ENCODE measurements at regions not wholly inside any gene's neighbourhood (a gene's known extent, or its start where the extent isn't known, plus 50 kb on each side); places are given as distances from the start of the nearest gene placed in this dataset.

DNA sequence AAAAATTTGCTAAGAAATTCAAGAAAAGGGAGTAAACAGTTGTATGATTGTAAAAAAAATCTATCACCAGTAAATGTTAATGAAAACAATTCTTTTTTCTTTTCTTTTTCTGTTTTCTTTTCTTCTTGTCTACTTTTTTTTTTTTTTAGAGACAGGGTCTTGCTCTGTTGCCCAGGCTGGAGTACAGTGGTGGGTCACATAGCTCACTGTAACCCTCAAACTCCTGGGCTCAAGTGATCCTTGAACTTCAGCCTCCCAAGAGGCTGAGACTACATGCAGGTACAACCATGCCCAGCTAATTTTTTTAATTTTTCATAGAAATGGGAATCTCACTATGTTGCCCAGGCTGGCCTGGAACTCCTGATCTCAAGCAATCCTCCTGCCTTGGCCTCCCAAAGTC is 57.2 kb upstream of the SIAH1 start:
- no peak overlapping the region for H2AK9ac ChIP-seq (replicated peaks; ENCODE audit: low read depth, low read length, poor library complexity)
- no peak overlapping the region for H2AK5ac ChIP-seq (ENCODE audit: low read depth, low read length)
- no peak overlapping the region for H2BK120ac ChIP-seq (ENCODE audit: low read depth, low read length)
- no peaks in the 10 kb centered on the region for H3K36me3 ChIP-seq (ENCODE audit: control insufficient read depth, insufficient read depth, low read length)
- no peak overlapping the region for H3K23ac ChIP-seq (ENCODE audit: low read depth, low read length)
- H3K4me3 ChIP-seq (ENCODE audit: insufficient read depth, low read depth, low read length), result no peak overlapping the region
- intact Hi-C loops (cut with micrococcal nuclease) (no loop called here), in situ Hi-C loops (cut with MboI; ENCODE audit: low sequenced_read_pairs) (no loop called here), dilution Hi-C loops (cut with HindIII; ENCODE audit: low sequenced_read_pairs, unreplicated experiment) (no loop called here)
- H2BK15ac ChIP-seq (ENCODE audit: low read depth, low read length), result no peak overlapping the region
- no peak overlapping the region for H4K91ac ChIP-seq (ENCODE audit: insufficient read depth, low read depth, low read length)
- no peak overlapping the region for H2BK5ac ChIP-seq (ENCODE audit: low read depth, low read length, poor library complexity, severe bottlenecking)
- no peak overlapping the region for H3K9ac ChIP-seq (ENCODE audit: low read depth, low read length)
- ATAC-seq (ENCODE audit: low read depth) (no peak), DNase-seq (no peak)
- BruUV-seq (replicated peaks), result no TSS peak
- CTCF ChIA-PET, result no interaction called here
- no peak overlapping the region for H3K56ac ChIP-seq (ENCODE audit: extremely low read depth, insufficient read depth, low read length)
- no peaks in the 10 kb centered on the region for H3K9me3 ChIP-seq (ENCODE audit: control insufficient read depth, insufficient read depth, low read length)
- H3K9me1 ChIP-seq (ENCODE audit: insufficient read depth, low read length), result peaks cover 5% of the 10 kb centered on the region; the same call in 1 of the 2 replicates
- H3K4me1 ChIP-seq (ENCODE audit: control insufficient read depth, insufficient read depth, low read length), result peaks cover 6% of the 10 kb centered on the region
- no peak overlapping the region for H3K4ac ChIP-seq (ENCODE audit: low read depth, low read length)
- H3K27me3 ChIP-seq (ENCODE audit: control insufficient read depth, insufficient read depth, low read length), result no peaks in the 10 kb centered on the region
- H2AFZ ChIP-seq (replicated peaks; ENCODE audit: low read length, poor library complexity), result no peak overlapping the region
- no peaks in the 10 kb centered on the region for H4K20me1 ChIP-seq (ENCODE audit: insufficient read depth, low read length)
- no peaks in the 10 kb centered on the region; a peak in 1 of 4 replicates for H3K79me1 ChIP-seq (ENCODE audit: low read depth in 1 of 2, low read length in 2 of 2)
- no peak overlapping the region for H4K8ac ChIP-seq (ENCODE audit: low read depth in 2 of 2, low read length in 2 of 2)
- H3K27ac ChIP-seq (ENCODE audit: insufficient read depth, low read length), result no peak overlapping the region
- no peak overlapping the region for H3K18ac ChIP-seq (ENCODE audit: low read depth, low read length)
- TF ChIP-seq CTCF (conservative IDR thresholded peaks at IDR 0.05; ENCODE audit: low read depth, low read length) (no peak), CEBPB (IDR thresholded peaks at IDR 0.05; ENCODE audit: low read depth, low read length) (no peak), POLR2A (IDR thresholded peaks at IDR 0.05; ENCODE audit: low read depth, low read length) (no peak), RAD21 (IDR thresholded peaks at IDR 0.05; ENCODE audit: low read length) (no peak), FOS (IDR thresholded peaks at IDR 0.05; ENCODE audit: low read depth, low read length) (no peak), RFX5 (IDR thresholded peaks at IDR 0.05; ENCODE audit: low read depth, low read length) (no peak), MAFK (IDR thresholded peaks at IDR 0.05; ENCODE audit: low read depth, low read length) (no peak)
- no peak overlapping the region for H3K4me2 ChIP-seq (ENCODE audit: low read depth, low read length)
- H2BK20ac ChIP-seq (ENCODE audit: low read depth, low read length), result 0 out of 2 replicates have a peak overlapping the region, but pooled peaks have one; percentile 25
- no peak overlapping the region for H4K5ac ChIP-seq (ENCODE audit: low read depth, low read length)
- no peak overlapping the region for H3K14ac ChIP-seq (replicated peaks; ENCODE audit: low read depth, low read length)
- POLR2A ChIA-PET (ENCODE audit: unreplicated experiment), result no interaction called here

All from IMR-90 (cell line).